CD8-positive, alpha-beta memory T cell (primary cell): ENCODE measurements at regions not wholly inside any gene's neighbourhood (a gene's known extent, or its start where the extent isn't known, plus 50 kb on each side); places are given as distances from the start of the nearest gene placed in this dataset.

Source experiments
- CTCF ChIA-PET: fragments of 350-600 bp; sonication (Branson Sonifier 250); formaldehyde crosslinking; loops from one replicate; lab custom pipeline; 2021; ENCODE audit warnings: antibody characterized with exemption; lab: Charles Lee
- POLR2A ChIA-PET: fragments of 350-600 bp; sonication (Branson Sonifier 250); formaldehyde crosslinking; loops from one replicate; lab custom pipeline; 2021; ENCODE audit warnings: antibody characterized with exemption; lab: Charles Lee
- DNase-seq, 5 donors: peaks; one replicate each; pipeline versions ENCODE4 v3.0.0 to v3.0.0-alpha.2; 2020 to 2022; ENCODE audit warnings: mixed read lengths in 1 of 5
- H3K27ac ChIP-seq: one replicate; pipeline ENCODE4 v1.7.0; 2013; ENCODE audit warnings: low read depth, mild to moderate bottlenecking, low read length, moderate library complexity
- H3K27me3 ChIP-seq: 2 replicates; pipeline ENCODE4 v1.7.0; 2013; ENCODE audit warnings: low read length, mild to moderate bottlenecking; ENCODE audit not compliant: insufficient read depth, poor library complexity, severe bottlenecking
- H3K36me3 ChIP-seq: 2 replicates; pipeline ENCODE4 v1.7.0; 2013; ENCODE audit warnings: mild to moderate bottlenecking, low read length, moderate library complexity; ENCODE audit not compliant: insufficient read depth
- H3K4me1 ChIP-seq: 2 replicates; pipeline ENCODE4 v1.7.0; 2013; ENCODE audit warnings: mild to moderate bottlenecking, low read length, moderate library complexity; ENCODE audit not compliant: insufficient read depth
- H3K4me3 ChIP-seq: 2 replicates; pipeline ENCODE4 v1.7.0; 2013; ENCODE audit warnings: mild to moderate bottlenecking, low read length
- H3K9me3 ChIP-seq: 2 replicates; pipeline ENCODE4 v1.7.0; 2013; ENCODE audit warnings: mild to moderate bottlenecking, low read length
- H3K27ac Mint-ChIP-seq, 8 donors: one replicate each; pipeline ENCODE4 v1.8.0; 2020 to 2021; ENCODE audit warnings: mixed read lengths in 8 of 8, mild to moderate bottlenecking in 6 of 8, inconsistent platforms in 3 of 8, moderate library complexity in 3 of 8
- H3K27me3 Mint-ChIP-seq, 2 donors: one replicate each; pipeline ENCODE4 v1.8.0; 2020 to 2021; ENCODE audit warnings: mixed read lengths in 2 of 2, mild to moderate bottlenecking in 1 of 2, moderate library complexity in 1 of 2
- H3K36me3 Mint-ChIP-seq, 3 donors: one replicate each; pipeline ENCODE4 v1.8.0; 2020 to 2021; ENCODE audit warnings: mixed read lengths in 3 of 3, inconsistent platforms in 1 of 3, mild to moderate bottlenecking in 1 of 3
- H3K4me1 Mint-ChIP-seq, 3 donors: one replicate each; pipeline ENCODE4 v1.8.0; 2020 to 2021; ENCODE audit warnings: mixed read lengths in 3 of 3, inconsistent platforms in 1 of 3, mild to moderate bottlenecking in 1 of 3
- H3K4me3 Mint-ChIP-seq, 7 donors: one replicate each; pipeline ENCODE4 v1.8.0; 2020 to 2021; ENCODE audit warnings: mixed read lengths in 7 of 7, mild to moderate bottlenecking in 6 of 7, moderate library complexity in 4 of 7, inconsistent platforms in 2 of 7
- H3K9me3 Mint-ChIP-seq, 5 donors: one replicate each; pipeline ENCODE4 v1.8.0; 2020 to 2022; ENCODE audit warnings: mixed read lengths in 5 of 5, mild to moderate bottlenecking in 3 of 5, moderate library complexity in 2 of 5, inconsistent platforms in 1 of 5

DNA sequence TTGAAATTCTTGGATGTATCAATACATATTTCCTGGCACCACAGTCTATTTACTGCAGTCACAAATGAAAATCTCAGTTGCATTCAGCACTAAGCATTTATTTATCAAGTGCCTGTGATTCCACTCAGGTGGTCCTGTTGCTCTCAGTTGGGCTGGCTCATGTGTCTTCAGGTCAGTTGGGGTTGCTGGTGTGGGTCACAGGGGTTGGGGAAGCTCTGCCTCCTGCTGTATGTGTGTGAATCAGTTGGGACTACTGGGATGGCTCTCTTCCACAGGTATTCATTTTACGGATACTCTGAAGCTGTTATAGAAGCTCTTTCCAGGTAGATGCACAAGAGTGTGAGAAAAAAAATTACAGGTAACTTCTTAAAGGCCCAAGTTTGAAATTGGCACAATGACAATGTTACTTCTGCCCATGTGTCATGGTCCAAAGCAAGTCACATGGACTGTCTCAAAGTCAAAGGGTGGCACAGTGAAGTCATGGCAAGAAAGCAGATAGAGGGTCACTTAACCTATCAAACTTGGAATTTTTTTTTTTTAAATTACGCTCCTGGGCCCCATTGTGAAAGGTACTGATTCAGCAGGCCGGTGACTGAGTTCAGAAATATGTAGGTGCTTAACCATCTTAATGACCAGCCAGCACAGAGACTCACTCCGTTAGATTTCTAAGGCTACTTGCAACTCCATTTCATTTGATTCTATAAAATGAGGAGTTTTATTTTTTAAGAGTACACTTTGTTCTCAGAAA, 249.2 kb upstream of the GCFC2 start:
- Mint-ChIP-seq H3K4me1 (no peaks in the 10 kb centered on the region), H3K27ac (no peak overlapping the region), H3K27me3 (no peaks in the 10 kb centered on the region), H3K9me3 (peaks cover 0 to 8% (median 2%) of the 10 kb centered on the region in 5 donors), H3K4me3 (no peak overlapping the region), H3K36me3 (no peaks in the 10 kb centered on the region)
- ChIA-PET CTCF (no interaction called here), POLR2A (no interaction called here)
- Histone ChIP-seq H3K4me1 (no peaks in the 10 kb centered on the region), H3K4me3 (no peak overlapping the region), H3K27ac (no peak overlapping the region), H3K36me3 (no peaks in the 10 kb centered on the region), H3K27me3 (no peaks in the 10 kb centered on the region), H3K9me3 (no peaks in the 10 kb centered on the region)
- no peak for DNase-seq

- Mint-ChIP-seq H3K4me3 (no peak overlapping the region), H3K9me3 (peaks cover 0 to 13% (median 3%) of the 10 kb centered on the region in 5 donors), H3K36me3 (no peaks in the 10 kb centered on the region), H3K4me1 (no peaks in the 10 kb centered on the region), H3K27ac (no peak overlapping the region), H3K27me3 (no peaks in the 10 kb centered on the region)
- Histone ChIP-seq H3K4me1 (no peaks in the 10 kb centered on the region), H3K9me3 (no peaks in the 10 kb centered on the region), H3K36me3 (no peaks in the 10 kb centered on the region), H3K27ac (no peak overlapping the region), H3K27me3 (no peaks in the 10 kb centered on the region), H3K4me3 (no peak overlapping the region)
- ChIA-PET POLR2A (no interaction called here), CTCF (no interaction called here)
- no peak for DNase-seq
These were observed 244.0 kb upstream of the GCFC2 start for GRCh38 chr2:75954761-75955160.

DNA sequence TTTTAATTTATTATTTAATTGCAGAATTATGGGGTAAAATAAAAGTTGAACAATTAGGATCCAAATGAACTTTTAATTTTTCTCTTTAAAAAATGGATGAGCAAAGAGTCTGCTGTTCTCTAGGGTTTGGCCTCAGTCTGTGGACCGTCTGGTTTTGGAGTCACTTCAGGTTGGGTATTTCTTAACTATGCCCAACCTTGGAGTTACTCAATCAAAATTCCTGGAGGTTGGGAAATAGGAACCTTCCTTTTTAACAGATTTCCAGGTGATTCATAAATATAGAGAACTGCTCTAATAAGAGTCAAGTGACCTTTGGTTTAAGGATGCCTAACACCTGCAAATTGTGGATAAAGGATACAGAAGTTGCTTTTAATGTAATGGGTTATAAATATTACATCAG, 241.5 kb upstream of the GCFC2 start:
- no peaks in the 10 kb centered on the region for H3K36me3 Mint-ChIP-seq

DNA sequence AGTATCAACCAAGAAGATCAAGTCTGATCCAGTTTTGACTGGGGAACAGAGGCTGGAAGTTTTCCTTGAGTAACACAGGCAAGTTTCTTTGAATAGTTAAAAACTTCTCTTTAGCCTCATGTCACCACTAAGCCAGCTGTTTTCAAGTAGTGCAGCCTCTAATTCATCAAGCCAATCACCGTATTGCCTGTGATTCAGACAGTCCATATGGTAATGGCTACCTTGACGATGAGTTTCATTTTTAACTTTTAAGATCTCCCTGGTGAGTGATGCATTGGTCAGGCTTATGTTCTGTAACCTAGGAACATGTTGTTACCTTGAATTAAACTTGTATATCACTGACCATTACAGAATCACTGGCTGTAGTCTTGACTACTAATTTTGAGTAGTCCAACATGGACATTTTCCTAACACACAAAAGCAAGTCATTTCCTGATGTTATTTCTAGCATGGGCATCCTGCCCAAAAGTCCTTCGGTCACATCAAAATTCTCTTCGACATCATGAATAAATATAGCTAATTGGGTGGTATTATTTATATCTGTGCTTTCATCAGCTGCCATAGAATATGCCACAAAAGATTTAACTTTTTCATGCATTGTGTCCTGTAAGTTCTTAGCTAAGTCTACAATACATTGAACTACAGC, 238.8 kb upstream of the GCFC2 start:
- Histone ChIP-seq H3K4me1 (no peaks in the 10 kb centered on the region), H3K36me3 (no peaks in the 10 kb centered on the region), H3K27me3 (no peaks in the 10 kb centered on the region), H3K4me3 (no peak overlapping the region), H3K27ac (no peak overlapping the region), H3K9me3 (no peaks in the 10 kb centered on the region)
- H3K36me3 Mint-ChIP-seq = no peaks in the 10 kb centered on the region
- peaks cover 0 to 2% of the 10 kb centered on the region in 2 donors for H3K27me3 Mint-ChIP-seq
- H3K27ac Mint-ChIP-seq = no peak overlapping the region
- ChIA-PET POLR2A (no interaction called here), CTCF (no interaction called here)
- H3K4me3 Mint-ChIP-seq = no peak overlapping the region
- peaks cover 3 to 26% (median 6%) of the 10 kb centered on the region in 5 donors for H3K9me3 Mint-ChIP-seq
- H3K4me1 Mint-ChIP-seq = no peaks in the 10 kb centered on the region
- DNase-seq = no peak

More for the DNA sequence above, 241.5 kb upstream of the GCFC2 start:
- Histone ChIP-seq H3K27ac (no peak overlapping the region), H3K36me3 (no peaks in the 10 kb centered on the region), H3K4me1 (no peaks in the 10 kb centered on the region), H3K27me3 (no peaks in the 10 kb centered on the region), H3K4me3 (no peak overlapping the region), H3K9me3 (no peaks in the 10 kb centered on the region)
- peaks cover 0 to 23% (median 2%) of the 10 kb centered on the region in 5 donors for H3K9me3 Mint-ChIP-seq
- no peaks in the 10 kb centered on the region for H3K27me3 Mint-ChIP-seq
- no peak for DNase-seq
- no peak overlapping the region for H3K4me3 Mint-ChIP-seq
- H3K4me1 Mint-ChIP-seq = no peaks in the 10 kb centered on the region
- POLR2A ChIA-PET = no interaction called here
- CTCF ChIA-PET = no interaction called here
- no peak overlapping the region for H3K27ac Mint-ChIP-seq

DNA sequence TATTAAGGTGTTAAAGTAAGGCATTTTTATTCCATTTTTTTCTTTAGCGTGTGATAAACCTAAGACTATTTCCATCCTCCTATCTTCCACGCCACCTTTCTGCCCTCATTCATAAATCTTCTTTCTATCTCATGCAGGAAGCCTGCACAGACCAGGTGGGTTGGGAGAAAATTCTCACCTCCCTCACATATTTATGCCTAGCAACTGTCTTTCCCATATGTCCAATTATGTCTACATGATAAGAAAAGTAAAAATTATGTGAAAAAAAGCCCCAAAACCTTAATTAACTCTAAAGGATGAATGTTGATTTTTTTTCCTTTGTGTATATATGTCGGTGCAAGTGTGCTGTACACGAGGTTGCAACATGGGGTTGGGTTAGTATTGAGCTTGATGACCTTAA, 225.6 kb upstream of the GCFC2 start:
- CTCF ChIA-PET = no interaction called here
- Histone ChIP-seq H3K27ac (no peak overlapping the region), H3K4me1 (no peaks in the 10 kb centered on the region), H3K9me3 (no peaks in the 10 kb centered on the region), H3K4me3 (no peak overlapping the region), H3K27me3 (no peaks in the 10 kb centered on the region), H3K36me3 (no peaks in the 10 kb centered on the region)
- Mint-ChIP-seq H3K4me3 (no peak overlapping the region), H3K27me3 (no peaks in the 10 kb centered on the region), H3K36me3 (no peaks in the 10 kb centered on the region), H3K27ac (no peak overlapping the region), H3K4me1 (no peaks in the 10 kb centered on the region), H3K9me3 (peaks cover 4 to 17% (median 13%) of the 10 kb centered on the region in 5 donors)
- POLR2A ChIA-PET = no interaction called here
- DNase-seq = no peak

DNA sequence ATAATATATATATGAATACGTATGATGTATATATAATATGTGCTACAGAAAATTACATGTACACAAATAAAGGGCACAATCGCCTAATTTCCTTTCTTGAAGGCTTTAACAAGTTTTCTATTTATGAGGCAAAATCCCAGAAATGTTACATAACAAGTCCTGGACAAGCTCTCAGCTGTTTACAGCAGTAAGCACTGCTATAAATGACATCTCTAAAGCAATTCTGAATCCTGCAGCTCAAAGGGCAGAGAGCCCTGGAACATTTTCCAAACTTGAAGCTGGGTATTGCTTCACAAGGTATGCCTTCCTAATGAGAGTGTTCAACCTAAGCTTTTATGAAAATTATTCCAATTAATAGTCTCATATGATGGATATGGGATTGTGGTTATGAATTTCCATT, 222.3 kb upstream of the GCFC2 start:
- Mint-ChIP-seq H3K4me3 (no peak overlapping the region), H3K27ac (no peak overlapping the region), H3K9me3 (peaks cover 2 to 8% (median 5%) of the 10 kb centered on the region in 5 donors), H3K36me3 (no peaks in the 10 kb centered on the region), H3K27me3 (no peaks in the 10 kb centered on the region), H3K4me1 (no peaks in the 10 kb centered on the region)
- no peaks in the 10 kb centered on the region for H3K27me3 ChIP-seq
- ChIA-PET CTCF (no interaction called here), POLR2A (no interaction called here)
- H3K9me3 ChIP-seq = no peaks in the 10 kb centered on the region
- H3K4me1 ChIP-seq = no peaks in the 10 kb centered on the region
- H3K27ac ChIP-seq = no peak overlapping the region
- no peak for DNase-seq
- no peaks in the 10 kb centered on the region for H3K36me3 ChIP-seq
- H3K4me3 ChIP-seq = no peak overlapping the region

DNA sequence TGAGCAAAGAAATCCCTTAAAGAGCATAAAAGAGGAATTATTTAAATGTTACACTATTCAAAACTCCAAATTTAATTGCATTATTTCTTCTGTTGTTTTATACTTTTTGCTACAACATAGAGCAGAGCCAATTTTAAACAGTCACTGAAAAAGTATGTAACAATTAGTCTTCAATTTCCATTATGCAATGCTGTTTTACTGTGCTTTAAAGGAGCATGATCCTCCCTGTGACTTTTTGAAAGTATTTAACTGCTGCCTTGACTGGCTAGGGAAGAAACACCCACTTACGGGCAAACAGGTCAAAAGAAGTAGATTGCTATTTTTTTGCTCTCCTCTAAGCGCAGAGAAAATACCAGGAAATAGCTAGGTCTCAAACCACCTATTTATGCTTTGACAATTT, 217.4 kb upstream of the GCFC2 start:
- Mint-ChIP-seq H3K36me3 (no peaks in the 10 kb centered on the region), H3K27ac (no peak overlapping the region), H3K4me3 (no peak overlapping the region), H3K27me3 (no peaks in the 10 kb centered on the region), H3K9me3 (peaks cover 2 to 9% (median 3%) of the 10 kb centered on the region in 5 donors), H3K4me1 (no peaks in the 10 kb centered on the region)
- CTCF ChIA-PET = no interaction called here
- no peak overlapping the region for H3K4me3 ChIP-seq
- no peak overlapping the region for H3K27ac ChIP-seq
- POLR2A ChIA-PET = no interaction called here
- DNase-seq = no peak
- no peaks in the 10 kb centered on the region for H3K9me3 ChIP-seq
- H3K27me3 ChIP-seq = no peaks in the 10 kb centered on the region
- H3K4me1 ChIP-seq = no peaks in the 10 kb centered on the region
- H3K36me3 ChIP-seq = no peaks in the 10 kb centered on the region

- no peaks in the 10 kb centered on the region for H3K27me3 ChIP-seq
- H3K4me1 ChIP-seq = no peaks in the 10 kb centered on the region
- no peaks in the 10 kb centered on the region for H3K36me3 Mint-ChIP-seq
- H3K27ac ChIP-seq = no peak overlapping the region
- peaks cover 0 to 9% (median 3%) of the 10 kb centered on the region in 5 donors for H3K9me3 Mint-ChIP-seq
- ChIA-PET POLR2A (no interaction called here), CTCF (no interaction called here)
- no peak overlapping the region for H3K27ac Mint-ChIP-seq
- H3K27me3 Mint-ChIP-seq = no peaks in the 10 kb centered on the region
- H3K4me3 ChIP-seq = no peak overlapping the region
- H3K9me3 ChIP-seq = no peaks in the 10 kb centered on the region
- no peak overlapping the region for H3K4me3 Mint-ChIP-seq
- no peaks in the 10 kb centered on the region for H3K4me1 Mint-ChIP-seq
- no peak for DNase-seq
- H3K36me3 ChIP-seq = no peaks in the 10 kb centered on the region
These were observed 214.8 kb upstream of the GCFC2 start for GRCh38 chr2:75925331-75926024.
